GM23338 (cell line): ENCODE measurements at regions not wholly inside any gene's neighbourhood (a gene's known extent, or its start where the extent isn't known, plus 50 kb on each side); places are given as distances from the start of the nearest gene placed in this dataset.

ENCODE experiments used
- ATAC-seq: fragments of 200-7000 bp; cut with Tn5 transposase; 3 replicates; pipeline ENCODE4 v1.9.1; 2020
- DNase-seq: peaks from one replicate; pipeline ENCODE4 v3.0.0-alpha.2; 2015; ENCODE audit warnings: low spot score
- H2AFZ ChIP-seq: fragments of 200-600 bp; sonication (generic); 2 replicates; pipeline ENCODE4 v1.8.0; 2016; ENCODE audit warnings: antibody characterized with exemption, mild to moderate bottlenecking, moderate library complexity
- H3F3A ChIP-seq: fragments of 200-600 bp; sonication (generic); replicated peaks from 2 replicates; pipeline ENCODE4 v1.8.0; 2017; ENCODE audit warnings: antibody characterized with exemption, mixed run types, low read depth
- H3K27ac ChIP-seq: fragments of 200-600 bp; sonication (generic); 2 replicates; pipeline ENCODE4 v1.6.1; 2016; ENCODE audit warnings: low read depth
- H3K27me3 ChIP-seq: fragments of 200-600 bp; sonication (generic); 2 replicates; pipeline ENCODE4 v1.8.0; 2016; ENCODE audit warnings: mild to moderate bottlenecking, mixed run types, moderate library complexity; ENCODE audit not compliant: insufficient read depth
- H3K36me3 ChIP-seq: fragments of 200-600 bp; sonication (generic); 2 replicates; pipeline ENCODE4 v1.8.0; 2016; ENCODE audit warnings: mild to moderate bottlenecking; ENCODE audit not compliant: insufficient read depth
- H3K4me1 ChIP-seq: fragments of 200-600 bp; sonication (generic); 2 replicates; pipeline ENCODE4 v1.8.0; 2016; ENCODE audit warnings: mild to moderate bottlenecking, moderate library complexity; ENCODE audit not compliant: insufficient read depth
- H3K4me2 ChIP-seq: fragments of 200-600 bp; sonication (generic); 2 replicates; pipeline ENCODE4 v1.7.1; 2017; ENCODE audit warnings: mixed run types
- H3K4me3 ChIP-seq: fragments of 200-600 bp; sonication (generic); 2 replicates; pipeline ENCODE4 v1.6.1; 2016; ENCODE audit warnings: mixed run types
- H3K79me2 ChIP-seq: fragments of 200-600 bp; sonication (generic); replicated peaks from 2 replicates; pipeline ENCODE4 v1.8.0; 2017; ENCODE audit warnings: mild to moderate bottlenecking; ENCODE audit not compliant: insufficient read depth
- H3K9me2 ChIP-seq: fragments of 200-600 bp; sonication (generic); 2 replicates; pipeline ENCODE4 v1.8.0; 2017; ENCODE audit not compliant: insufficient read depth
- H4K20me1 ChIP-seq: fragments of 200-600 bp; sonication (generic); replicated peaks from 2 replicates; pipeline ENCODE4 v1.8.0; 2017; ENCODE audit warnings: mild to moderate bottlenecking; ENCODE audit not compliant: insufficient read depth
- H3K27ac Mint-ChIP-seq: 2 replicates; pipeline ENCODE4 v1.8.0; 2020; ENCODE audit warnings: inconsistent platforms, mild to moderate bottlenecking, moderate library complexity, mixed read lengths
- H3K27me3 Mint-ChIP-seq: 3 replicates; pipeline ENCODE4 v1.8.0; 2022; ENCODE audit warnings: low read depth, mild to moderate bottlenecking, moderate library complexity, mixed read lengths, inconsistent platforms; ENCODE audit not compliant: insufficient read depth, poor library complexity
- H3K36me3 Mint-ChIP-seq: 3 replicates; pipeline ENCODE4 v1.8.0; 2021; ENCODE audit warnings: low read depth, mild to moderate bottlenecking, inconsistent platforms, moderate library complexity, mixed read lengths
- H3K4me1 Mint-ChIP-seq: 3 replicates; pipeline ENCODE4 v1.8.0; 2020; ENCODE audit warnings: mild to moderate bottlenecking, inconsistent platforms, mixed read lengths
- H3K4me3 Mint-ChIP-seq: 3 replicates; pipeline ENCODE4 v1.8.0; 2021; ENCODE audit warnings: moderate library complexity, mild to moderate bottlenecking, inconsistent platforms, mixed read lengths
- H3K9me3 Mint-ChIP-seq: 3 replicates; pipeline ENCODE4 v1.8.0; 2020; ENCODE audit warnings: moderate library complexity, mild to moderate bottlenecking, inconsistent platforms, mixed read lengths
- ETS1 ChIP-seq: IDR thresholded peaks from 2 replicates; pipeline ENCODE4 v1.6.1; 2016; ENCODE audit warnings: antibody characterized with exemption
- EZH2 ChIP-seq: fragments of 200-600 bp; sonication (generic); IDR thresholded peaks from one replicate; pipeline ENCODE4 v1.8.0; 2017; ENCODE audit warnings: antibody characterized with exemption, mild to moderate bottlenecking, low read depth; ENCODE audit not compliant: unreplicated experiment
- EZH2phosphoT487 ChIP-seq: fragments of 200-600 bp; sonication (generic); IDR thresholded peaks from one replicate; pipeline ENCODE4 v1.8.1; 2018; ENCODE audit warnings: antibody characterized with exemption; ENCODE audit not compliant: unreplicated experiment
- NANOG ChIP-seq: IDR thresholded peaks from 2 replicates; pipeline ENCODE4 v1.6.1; 2016; ENCODE audit warnings: antibody characterized with exemption, borderline replicate concordance
- STAT1 ChIP-seq: IDR thresholded peaks from one replicate; pipeline ENCODE4 v1.6.1; 2016; ENCODE audit warnings: antibody characterized with exemption; ENCODE audit not compliant: unreplicated experiment
- ZNF114 ChIP-seq: fragments of 250-450 bp; sonication (Bioruptor Pico); IDR thresholded peaks from 2 replicates; pipeline ENCODE4 v1.5.0; 2020; ENCODE audit warnings: mild to moderate bottlenecking, moderate library complexity
- ZNF462 ChIP-seq: fragments of 250-450 bp; sonication (Bioruptor Pico); IDR thresholded peaks from 2 replicates; pipeline ENCODE4 v1.5.0; 2020; ENCODE audit warnings: mild to moderate bottlenecking, moderate library complexity

GRCh38 chr11:33444835-33445594 is 187.8 kb downstream of the HIPK3 start (continued):
- no peak for TF ChIP-seq ZNF462 (CRISPR knock-in tag)
- no peak for TF ChIP-seq NANOG

GRCh38 chr11:33443684-33444083 is 186.5 kb downstream of the HIPK3 start:
- H4K20me1 ChIP-seq, result no peaks in the 10 kb centered on the region
- Mint-ChIP-seq H3K36me3 (no peaks in the 10 kb centered on the region), H3K9me3 (peaks cover 6% of the 10 kb centered on the region; the same call in 2 of the 3 replicates), H3K27ac (no peak overlapping the region), H3K4me1 (no peaks in the 10 kb centered on the region), H3K27me3 (no peaks in the 10 kb centered on the region), H3K4me3 (no peak overlapping the region)
- no peak for ATAC-seq
- no peaks in the 10 kb centered on the region for H3K9me2 ChIP-seq
- H3K27me3 ChIP-seq, result no peaks in the 10 kb centered on the region
- no peaks in the 10 kb centered on the region for H3K79me2 ChIP-seq
- H3F3A ChIP-seq, result no peaks in the 10 kb centered on the region
- no peak overlapping the region for H3K27ac ChIP-seq
- no peak overlapping the region for H3K4me3 ChIP-seq
- H3K4me1 ChIP-seq, result no peaks in the 10 kb centered on the region
- no peak for TF ChIP-seq EZH2
- no peak for TF ChIP-seq EZH2phosphoT487
- TF ChIP-seq ZNF114 (CRISPR knock-in tag), result no peak
- TF ChIP-seq STAT1, result no peak
- no peak for TF ChIP-seq NANOG
- TF ChIP-seq ETS1, result no peak
- H2AFZ ChIP-seq, result no peak overlapping the region
- DNase-seq, result no peak
- H3K4me2 ChIP-seq, result no peak overlapping the region
- no peaks in the 10 kb centered on the region for H3K36me3 ChIP-seq
